Thyroid gland (tissue), 4 donors: ENCODE measurements at regions not wholly inside any gene's neighbourhood (a gene's known extent, or its start where the extent isn't known, plus 50 kb on each side); places are given as distances from the start of the nearest gene placed in this dataset.

Experiments
- CTCF ChIP-seq, 6 experiments: fragments of 200-600 bp in 3 of 6; fragments of 450-650 bp in 3 of 6; sonication (generic) in 3 of 6; IDR thresholded peaks; one replicate each; pipeline ENCODE4 v1.5.1; 2016 to 2019; ENCODE audit warnings: antibody characterized with exemption in 6 of 6, mild to moderate bottlenecking in 2 of 6, inconsistent platforms in 1 of 6, moderate library complexity in 1 of 6
- POLR2A ChIP-seq, 2 donors: fragments of 450-650 bp; IDR thresholded peaks; one replicate each; pipeline ENCODE4 v1.6.1; 2017; ENCODE audit warnings: antibody characterized with exemption in 2 of 2, mild to moderate bottlenecking in 2 of 2, moderate library complexity in 1 of 2

GRCh38 chr2:83015900-83016299, 1443.2 kb downstream of the SUCLG1 start:
- TF ChIP-seq CTCF (IDR thresholded peaks at IDR 0.05) (no peak), POLR2A (IDR thresholded peaks at IDR 0.05) (no peak)
